GM18502 (cell line): ENCODE measurements at regions not wholly inside any gene's neighbourhood (a gene's known extent, or its start where the extent isn't known, plus 50 kb on each side); places are given as distances from the start of the nearest gene placed in this dataset.

Source experiments
- ATAC-seq: cut with Tn5 transposase; IDR thresholded peaks from one replicate; pipeline ENCODE4 v1.9.1; 2021; ENCODE audit warnings: mild to moderate bottlenecking; ENCODE audit not compliant: unreplicated experiment, poor library complexity

DNA sequence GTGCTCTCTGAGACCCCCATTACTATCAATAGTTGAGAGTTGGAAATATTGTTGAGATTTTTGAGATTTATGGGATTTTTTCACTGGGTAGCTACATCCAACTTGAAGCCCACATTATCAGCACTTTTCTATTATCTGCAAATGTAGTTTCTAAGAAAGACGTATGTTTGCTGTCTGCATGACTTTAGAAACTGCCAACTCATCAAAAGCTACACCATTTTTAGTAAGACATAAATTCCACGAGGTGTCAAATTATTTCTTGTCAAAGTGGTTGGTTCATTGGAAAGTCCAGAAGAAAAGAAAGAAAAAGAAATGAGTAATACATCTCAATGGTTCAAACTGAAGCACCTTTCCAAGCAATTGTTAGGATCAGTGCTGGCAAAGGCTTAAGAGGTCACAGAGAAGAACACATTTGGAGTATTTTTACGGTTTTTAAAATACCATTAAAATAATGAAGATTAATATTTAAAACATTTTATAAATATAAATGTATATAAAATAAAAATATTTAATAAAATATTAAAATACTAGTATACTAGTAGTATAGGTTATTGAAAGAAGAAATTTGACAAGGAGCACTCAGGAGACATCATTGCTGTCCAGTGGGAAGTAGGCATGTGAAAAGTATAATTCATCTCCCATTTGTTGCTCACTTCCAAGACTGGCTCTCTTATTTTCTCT, 463.5 kb downstream of the TAFA4 start:
- no peak for ATAC-seq

GRCh38 chr3:68467465-68467864, 464.9 kb downstream of the TAFA4 start:
- no peak for ATAC-seq

GRCh38 chr3:68458581-68458980, 473.8 kb downstream of the TAFA4 start:
- ATAC-seq: no peak

- no peak for ATAC-seq
Measured at GRCh38 chr3:68448510-68449383, 483.6 kb downstream of the TAFA4 start.

DNA sequence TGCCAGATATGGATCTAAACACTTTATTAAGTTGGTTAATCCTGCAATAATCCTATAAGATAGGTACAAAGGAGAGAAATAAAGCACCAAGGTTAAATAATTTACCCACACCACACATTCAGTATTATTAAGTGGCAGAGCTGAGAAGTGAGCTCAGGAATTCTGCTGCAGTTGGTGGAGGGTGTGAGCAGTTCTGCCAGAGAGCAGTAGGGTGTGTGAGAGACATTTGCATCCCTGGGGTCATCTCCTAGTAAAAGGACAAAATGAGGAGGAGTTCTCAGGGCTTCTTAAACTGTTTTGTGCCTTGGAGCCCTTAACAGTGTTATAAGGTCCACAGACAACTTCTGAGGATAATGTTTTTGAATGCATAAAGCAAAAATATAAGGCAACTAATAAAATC, 484.5 kb downstream of the TAFA4 start:
- no peak for ATAC-seq

- ATAC-seq: no peak
Measured at GRCh38 chr3:68441054-68441453, 491.3 kb downstream of the TAFA4 start.

GRCh38 chr3:68436619-68437401, 495.5 kb downstream of the TAFA4 start:
- ATAC-seq: no peak

GRCh38 chr3:68428495-68428894, 503.9 kb downstream of the TAFA4 start:
- no peak for ATAC-seq

DNA sequence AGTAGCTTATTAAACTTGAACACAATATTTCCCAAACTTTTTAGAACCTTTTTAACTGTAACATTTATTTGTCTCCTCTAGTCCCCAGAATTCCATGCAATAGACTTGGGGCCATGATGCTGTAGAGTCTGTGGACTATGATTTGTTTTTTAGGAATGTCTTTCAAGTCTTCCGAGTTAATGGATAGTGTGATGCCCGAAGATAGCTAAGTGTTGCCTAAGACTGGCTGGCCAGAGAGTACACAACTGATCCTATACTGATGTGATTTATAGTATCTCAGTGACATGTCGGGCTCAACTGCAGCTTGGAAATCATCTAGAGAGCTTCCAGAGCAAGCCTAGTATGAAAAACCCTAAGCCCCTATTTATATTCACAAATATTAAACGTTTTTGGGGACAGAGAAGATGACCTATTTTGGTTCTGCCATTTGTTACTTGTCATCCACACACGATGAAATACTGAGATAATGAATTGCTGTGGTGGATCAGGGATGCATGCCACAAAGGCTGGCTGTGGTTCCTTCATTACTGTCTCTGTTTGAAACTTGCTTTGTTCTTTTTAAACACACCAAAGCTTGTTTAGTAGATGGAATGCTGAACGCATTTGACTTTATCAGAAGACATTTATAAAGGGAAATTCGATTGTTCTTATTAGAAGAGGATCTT, 507.4 kb downstream of the TAFA4 start:
- no peak for ATAC-seq

DNA sequence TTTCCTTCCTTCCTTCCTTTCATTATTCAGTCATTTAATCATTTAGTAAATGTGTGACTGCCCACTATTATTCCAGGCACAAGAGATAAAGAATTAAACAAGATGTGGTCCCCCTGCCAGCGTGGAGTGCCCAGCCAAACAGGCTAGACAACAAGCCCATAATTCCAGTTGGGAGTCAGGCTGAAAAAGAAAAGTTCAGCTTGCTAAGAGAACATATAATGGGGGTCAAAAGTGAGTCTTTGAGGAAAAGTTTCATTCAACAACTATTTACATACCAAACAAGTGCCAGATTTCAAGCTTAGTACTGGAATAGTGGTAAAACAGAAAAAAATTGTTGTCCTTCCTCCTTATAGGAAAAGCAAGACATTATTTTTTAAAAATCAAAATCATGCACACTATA, 523.7 kb downstream of the TAFA4 start:
- ATAC-seq: no peak

DNA sequence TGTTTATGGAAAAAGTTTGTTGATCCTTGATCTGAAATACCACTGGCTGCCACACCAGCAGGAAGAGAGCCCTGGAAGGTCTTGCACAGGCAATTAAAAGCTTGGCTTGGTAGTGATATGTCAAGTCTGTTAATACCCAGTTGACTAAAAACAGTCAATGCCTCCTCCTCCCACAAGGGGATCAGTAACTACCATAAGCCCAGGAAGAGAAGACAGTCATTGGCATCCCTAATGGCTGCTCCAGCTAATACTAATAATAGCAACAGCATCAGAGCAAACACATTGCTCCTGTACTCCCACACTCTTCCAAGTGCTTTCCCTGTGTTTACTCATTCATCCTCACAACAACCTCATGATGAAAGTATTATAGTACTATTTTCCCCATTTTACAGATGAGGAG, 528.6 kb downstream of the TAFA4 start:
- no peak for ATAC-seq

DNA sequence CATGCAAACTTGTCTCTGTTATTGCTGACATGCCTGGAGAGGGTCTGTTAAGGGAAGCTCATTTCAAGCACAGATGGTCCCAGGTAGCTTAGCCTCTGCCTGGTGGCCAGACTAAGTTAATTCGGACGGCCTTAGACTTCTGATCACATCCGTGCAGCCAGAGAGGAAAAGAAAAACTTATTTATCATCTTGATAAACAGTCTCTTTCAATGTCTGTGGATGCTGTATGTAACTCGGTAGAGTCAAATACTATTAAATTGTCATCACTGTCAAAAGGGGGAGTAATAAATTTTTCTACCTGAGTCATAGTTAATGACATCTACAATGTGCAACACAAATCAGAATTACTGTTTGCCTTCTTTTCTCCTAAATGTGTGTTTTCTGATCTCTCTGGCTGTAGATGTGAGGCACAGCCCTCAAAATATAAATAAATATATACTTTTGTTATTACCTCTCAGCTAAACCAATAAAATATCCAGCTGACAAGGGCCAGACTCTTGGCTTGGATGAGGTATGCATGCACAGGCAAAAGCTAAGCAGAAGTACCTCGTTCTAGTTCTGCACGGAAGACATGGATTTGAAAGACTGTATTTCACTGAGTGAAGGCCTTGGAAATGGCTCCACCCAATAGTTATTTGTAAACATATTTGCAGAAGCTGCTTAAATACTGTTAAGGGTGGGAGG, 530.0 kb downstream of the TAFA4 start:
- no peak for ATAC-seq

DNA sequence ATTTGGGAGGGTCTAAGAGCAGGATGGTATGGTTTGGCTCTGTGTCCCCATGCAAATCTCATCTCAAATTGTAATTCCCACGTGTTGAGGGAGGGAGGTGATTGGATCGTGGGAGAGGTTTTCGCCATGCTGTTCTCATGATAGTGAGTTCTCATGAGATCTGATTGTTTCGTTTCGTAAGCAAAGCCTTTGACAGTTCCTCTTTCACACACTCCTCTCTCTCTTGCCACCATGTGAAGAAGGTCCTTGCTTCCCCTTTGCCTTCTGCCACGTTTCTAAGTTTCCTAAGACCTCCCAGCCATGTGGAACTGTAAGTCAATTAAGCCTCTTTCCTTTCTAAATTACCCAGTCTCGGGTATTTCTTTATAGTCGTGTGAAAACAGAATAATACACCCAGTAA, 553.7 kb downstream of the TAFA4 start:
- no peak for ATAC-seq

- no peak for ATAC-seq
Measured at GRCh38 chr3:68373727-68374126, 558.6 kb downstream of the TAFA4 start.

DNA sequence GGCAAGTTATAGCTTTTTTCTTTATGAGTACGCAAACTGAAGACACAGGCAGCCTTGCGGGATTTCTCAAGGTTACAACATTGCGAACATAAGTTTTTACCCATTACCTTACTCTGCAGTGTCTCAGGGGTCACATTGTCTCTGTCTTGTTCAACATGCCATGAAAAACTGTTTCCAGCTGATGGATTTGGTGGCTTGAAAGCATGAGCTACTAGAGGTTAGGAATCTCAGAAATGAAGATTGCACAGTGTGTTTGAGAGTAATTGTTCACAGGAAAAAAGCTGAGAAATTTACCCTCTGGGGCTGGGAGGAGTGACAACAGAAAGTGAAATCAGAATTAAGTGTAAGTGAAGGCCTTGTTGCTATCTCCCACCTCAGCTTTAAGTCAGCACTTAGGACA, 568.6 kb downstream of the TAFA4 start:
- no peak for ATAC-seq

DNA sequence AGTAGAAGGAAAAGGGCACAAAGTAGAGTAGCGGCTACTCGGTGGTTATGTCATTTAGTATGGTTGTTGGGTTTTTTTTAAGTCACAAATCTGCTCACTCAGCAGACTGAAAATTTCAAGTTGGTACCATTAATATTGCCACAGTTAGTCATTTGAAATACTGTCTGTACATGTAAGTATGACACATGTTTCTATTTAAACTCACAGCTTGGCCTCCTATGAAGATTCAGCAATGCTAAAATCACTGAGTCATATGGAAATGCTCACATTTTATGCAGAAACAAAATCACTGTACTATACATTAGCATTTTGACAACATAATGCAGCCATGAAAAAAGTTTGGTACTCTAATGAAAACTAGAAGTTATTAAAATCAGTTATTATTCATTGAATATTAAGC, 571.9 kb downstream of the TAFA4 start:
- no peak for ATAC-seq

DNA sequence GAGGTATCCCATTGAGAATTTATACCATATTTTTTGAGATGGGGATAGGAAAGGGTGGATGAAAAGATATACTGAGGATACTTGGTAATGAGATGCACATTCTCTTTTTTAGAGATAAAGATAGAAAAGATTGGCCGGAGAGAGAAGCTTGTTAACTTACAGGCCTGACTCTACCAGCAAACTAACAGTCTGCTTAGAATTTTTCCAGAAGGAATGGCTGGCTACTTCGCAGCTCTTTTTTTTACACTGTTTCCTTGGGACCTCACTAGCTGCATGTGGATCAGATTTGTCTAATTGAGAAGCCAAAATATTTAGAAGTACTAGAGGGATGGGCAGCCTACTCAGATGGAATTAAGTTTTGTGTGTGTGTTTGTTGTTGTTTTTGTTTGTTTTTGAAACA, 586.6 kb downstream of the TAFA4 start:
- ATAC-seq: no peak

DNA sequence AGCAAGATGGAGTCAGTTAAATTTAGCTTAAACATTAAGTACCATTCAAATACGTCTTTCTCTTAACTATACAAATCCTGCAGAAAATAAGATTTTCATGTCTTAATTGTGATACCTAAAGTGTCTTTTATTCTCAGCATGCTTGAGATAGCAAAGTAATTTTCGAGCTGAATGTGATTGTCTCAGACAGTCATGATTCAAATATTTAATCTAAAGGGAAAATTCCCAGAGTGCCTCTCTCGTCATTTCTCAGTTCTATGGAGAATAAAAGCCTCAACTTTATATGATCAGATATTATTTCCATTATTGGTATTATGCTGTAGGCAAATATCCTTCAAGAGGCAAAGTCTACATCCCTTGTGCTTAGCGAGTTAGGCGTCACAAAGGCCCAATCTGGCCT, 589.9 kb downstream of the TAFA4 start:
- ATAC-seq: no peak

DNA sequence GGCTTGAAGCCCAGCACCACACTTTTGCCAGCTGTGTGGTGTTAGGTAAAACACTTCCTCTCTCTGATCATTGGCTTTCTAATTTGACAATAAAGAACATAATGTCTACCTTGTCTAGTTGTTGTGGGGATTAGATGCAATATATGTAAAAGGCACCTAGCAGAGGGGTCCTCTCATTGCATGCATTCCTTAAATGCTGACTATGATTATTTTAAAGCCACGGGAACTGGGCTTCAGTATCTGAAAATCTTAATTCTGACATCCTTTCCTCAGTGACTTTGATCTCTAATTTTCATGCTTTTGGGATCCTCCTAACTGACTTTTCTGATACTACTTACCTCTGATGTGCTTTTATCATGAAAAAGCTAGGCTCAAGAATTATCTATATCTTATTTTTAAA, 596.3 kb downstream of the TAFA4 start:
- no peak for ATAC-seq

- no peak for ATAC-seq
Measured at GRCh38 chr3:68334367-68334986, 597.9 kb downstream of the TAFA4 start.
